ENCODE measurements at regions not wholly inside any gene's neighbourhood (a gene's known extent, or its start where the extent isn't known, plus 50 kb on each side); places are given as distances from the start of the nearest gene placed in this dataset.

DNA sequence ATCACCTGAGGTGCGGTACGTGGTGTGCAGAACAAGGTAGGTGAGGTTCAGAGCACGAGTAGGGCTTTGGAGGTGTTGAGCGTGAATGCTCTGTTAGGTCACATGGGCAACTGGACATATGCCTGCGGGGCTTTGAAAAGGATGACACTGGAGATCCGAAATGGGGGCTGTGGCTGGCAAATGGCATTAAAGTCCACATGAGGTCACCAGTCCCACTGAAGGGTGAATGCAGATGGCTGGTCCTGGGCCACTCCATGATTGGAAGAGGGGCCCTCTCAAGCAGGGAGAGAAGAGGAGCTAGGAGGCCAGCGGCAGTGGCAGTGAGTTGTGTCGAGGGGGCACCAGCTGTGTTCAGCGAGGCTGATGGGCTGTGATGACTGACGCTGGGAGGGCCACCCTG lies 254.9 kb upstream of the SHH start:
- TF ChIP-seq, protein P1, sequence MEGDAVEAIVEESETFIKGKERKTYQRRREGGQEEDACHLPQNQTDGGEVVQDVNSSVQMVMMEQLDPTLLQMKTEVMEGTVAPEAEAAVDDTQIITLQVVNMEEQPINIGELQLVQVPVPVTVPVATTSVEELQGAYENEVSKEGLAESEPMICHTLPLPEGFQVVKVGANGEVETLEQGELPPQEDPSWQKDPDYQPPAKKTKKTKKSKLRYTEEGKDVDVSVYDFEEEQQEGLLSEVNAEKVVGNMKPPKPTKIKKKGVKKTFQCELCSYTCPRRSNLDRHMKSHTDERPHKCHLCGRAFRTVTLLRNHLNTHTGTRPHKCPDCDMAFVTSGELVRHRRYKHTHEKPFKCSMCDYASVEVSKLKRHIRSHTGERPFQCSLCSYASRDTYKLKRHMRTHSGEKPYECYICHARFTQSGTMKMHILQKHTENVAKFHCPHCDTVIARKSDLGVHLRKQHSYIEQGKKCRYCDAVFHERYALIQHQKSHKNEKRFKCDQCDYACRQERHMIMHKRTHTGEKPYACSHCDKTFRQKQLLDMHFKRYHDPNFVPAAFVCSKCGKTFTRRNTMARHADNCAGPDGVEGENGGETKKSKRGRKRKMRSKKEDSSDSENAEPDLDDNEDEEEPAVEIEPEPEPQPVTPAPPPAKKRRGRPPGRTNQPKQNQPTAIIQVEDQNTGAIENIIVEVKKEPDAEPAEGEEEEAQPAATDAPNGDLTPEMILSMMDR (IDR thresholded peaks at IDR 0.05), result no peak
- TF ChIP-seq POLR2A (IDR thresholded peaks at IDR 0.05), result no peak
- no peak for TF ChIP-seq EP300 (IDR thresholded peaks at IDR 0.05)

All from upper lobe of left lung (tissue), 4 donors.